ENCODE measurements at regions not wholly inside any gene's neighbourhood (a gene's known extent, or its start where the extent isn't known, plus 50 kb on each side); places are given as distances from the start of the nearest gene placed in this dataset.

GRCh38 chr16:9404811-9405210 is 313.4 kb downstream of the HAPSTR1 start:
- TF ChIP-seq CEBPB (IDR thresholded peaks at IDR 0.05) = no peak
- TF ChIP-seq CREB1 (IDR thresholded peaks at IDR 0.05; ENCODE audit: low read depth) = no peak
- TF ChIP-seq NFIC (IDR thresholded peaks at IDR 0.05) = no peak
- no peak for TF ChIP-seq MAX (IDR thresholded peaks at IDR 0.05)
- TF ChIP-seq EGR1 (IDR thresholded peaks at IDR 0.05) = no peak
- TF ChIP-seq EP300 (IDR thresholded peaks at IDR 0.05; ENCODE audit: borderline replicate concordance) = no peak
- TF ChIP-seq FOXM1 (IDR thresholded peaks at IDR 0.05; ENCODE audit: borderline replicate concordance, low read depth) = no peak
- TF ChIP-seq REST (IDR thresholded peaks at IDR 0.05; ENCODE audit: low read depth) = no peak

Data from Ishikawa (cell line).